Trophoblast cell (in vitro differentiated cells and primary cell): ENCODE measurements at regions not wholly inside any gene's neighbourhood (a gene's known extent, or its start where the extent isn't known, plus 50 kb on each side); places are given as distances from the start of the nearest gene placed in this dataset.

Experiments
- DNase-seq, 2 donors: peaks; one replicate each; pipeline ENCODE4 v3.0.0-alpha.2; 2016
- H2AFZ ChIP-seq: 2 replicates; pipeline ENCODE4 v1.6.1; 2013; ENCODE audit warnings: low read length, moderate library complexity, mild to moderate bottlenecking; ENCODE audit not compliant: insufficient read depth, poor library complexity
- H2AK5ac ChIP-seq: 2 replicates; pipeline ENCODE4 v1.6.1; 2013; ENCODE audit warnings: mild to moderate bottlenecking, low read length
- H2BK120ac ChIP-seq: 2 replicates; pipeline ENCODE4 v1.6.1; 2013; ENCODE audit warnings: low read length, mild to moderate bottlenecking, moderate library complexity; ENCODE audit not compliant: insufficient read depth, poor library complexity
- H2BK12ac ChIP-seq: 2 replicates; pipeline ENCODE4 v1.6.1; 2013; ENCODE audit warnings: mild to moderate bottlenecking, low read length, moderate library complexity
- H2BK5ac ChIP-seq: 2 replicates; pipeline ENCODE4 v1.6.1; 2013; ENCODE audit warnings: low read length, low read depth, moderate library complexity, mild to moderate bottlenecking; ENCODE audit not compliant: poor library complexity
- H3K14ac ChIP-seq: 2 replicates; pipeline ENCODE4 v1.6.1; 2013; ENCODE audit warnings: mild to moderate bottlenecking, low read length
- H3K18ac ChIP-seq: 2 replicates; pipeline ENCODE4 v1.6.1; 2013; ENCODE audit warnings: mild to moderate bottlenecking, low read length
- H3K23ac ChIP-seq: 2 replicates; pipeline ENCODE4 v1.6.1; 2013; ENCODE audit warnings: low read length
- H3K27ac ChIP-seq: 2 replicates; pipeline ENCODE4 v1.5.1; 2013; ENCODE audit warnings: low read depth, mild to moderate bottlenecking, inconsistent platforms, low read length, moderate library complexity
- H3K27me3 ChIP-seq: 2 replicates; pipeline ENCODE4 v1.6.1; 2013; ENCODE audit warnings: inconsistent platforms, mild to moderate bottlenecking, low read length, moderate library complexity; ENCODE audit not compliant: insufficient read depth
- H3K36me3 ChIP-seq, 2 experiments: 1 replicate in 1 of 2; 2 replicates in 1 of 2; pipeline ENCODE4 v1.6.1; 2013; ENCODE audit warnings: low read length in 2 of 2, mild to moderate bottlenecking in 2 of 2, moderate library complexity in 1 of 2; ENCODE audit not compliant: insufficient read depth in 2 of 2, control insufficient read depth in 1 of 2
- H3K4ac ChIP-seq: 2 replicates; pipeline ENCODE4 v1.6.1; 2013; ENCODE audit warnings: low read depth, mild to moderate bottlenecking, low read length, moderate library complexity
- H3K4me1 ChIP-seq, 2 experiments: 1 replicate in 1 of 2; 2 replicates in 1 of 2; pipeline ENCODE4 v1.6.1; 2013; ENCODE audit warnings: low read length in 2 of 2, mild to moderate bottlenecking in 2 of 2, moderate library complexity in 1 of 2; ENCODE audit not compliant: insufficient read depth in 2 of 2, control insufficient read depth in 1 of 2
- H3K4me2 ChIP-seq: 2 replicates; pipeline ENCODE4 v1.6.1; 2013; ENCODE audit warnings: inconsistent platforms, mild to moderate bottlenecking, low read length, moderate library complexity
- H3K4me3 ChIP-seq: 2 replicates; pipeline ENCODE4 v1.5.1; 2013; ENCODE audit warnings: mild to moderate bottlenecking, low read depth, low read length, inconsistent platforms
- H3K79me1 ChIP-seq: one replicate; pipeline ENCODE4 v1.6.1; 2013; ENCODE audit warnings: low read length
- H3K79me2 ChIP-seq: 2 replicates; pipeline ENCODE4 v1.6.1; 2013; ENCODE audit warnings: low read length, mild to moderate bottlenecking; ENCODE audit not compliant: control insufficient read depth, insufficient read depth, poor library complexity
- H3K9ac ChIP-seq: 2 replicates; pipeline ENCODE4 v1.6.1; 2013; ENCODE audit warnings: mild to moderate bottlenecking, low read length
- H3K9me3 ChIP-seq: 2 replicates; pipeline ENCODE4 v1.6.1; 2013; ENCODE audit warnings: low read depth, mild to moderate bottlenecking, control low read depth, inconsistent platforms, low read length; ENCODE audit not compliant: insufficient read depth
- H4K12ac ChIP-seq: 2 replicates; pipeline ENCODE4 v1.6.1; 2013; ENCODE audit warnings: low read depth, mild to moderate bottlenecking, low read length, moderate library complexity
- H4K8ac ChIP-seq: 2 replicates; pipeline ENCODE4 v1.6.1; 2013; ENCODE audit warnings: low read depth, mild to moderate bottlenecking, low read length, moderate library complexity
- H4K91ac ChIP-seq: one replicate; pipeline ENCODE4 v1.6.1; 2013; ENCODE audit warnings: low read depth, mild to moderate bottlenecking, low read length, moderate library complexity
- WGBS: extraction: QIAGEN DNeasy Blood & Tissue Kit; methylation state at CpG from one replicate; pipeline ENCODE4 v1.1.7; 2013; ENCODE audit warnings: missing lambda C conversion rate; ENCODE audit not compliant: insufficient read length, insufficient coverage; ENCODE audit errors: extremely low coverage; 5-methylcytosine and 5-hydroxymethylcytosine counted together

DNA sequence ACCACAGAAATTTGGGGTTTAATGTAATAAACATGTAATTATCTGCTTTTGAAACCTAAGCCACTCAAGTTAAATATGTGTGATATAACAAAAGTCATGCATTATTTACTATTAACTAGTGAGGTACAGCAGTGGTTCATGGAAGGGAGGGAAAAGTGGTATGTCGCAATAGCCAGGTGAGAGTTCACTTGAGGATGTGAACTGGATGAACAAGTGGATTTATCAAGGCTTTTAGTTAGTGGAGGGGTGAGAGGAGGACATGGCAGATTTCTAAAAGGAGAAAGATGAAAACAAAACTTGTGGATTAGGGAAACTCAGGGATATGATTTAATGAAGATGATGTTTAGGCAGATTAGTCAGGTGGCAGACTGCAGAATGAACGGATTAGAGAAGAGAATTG lies 141.3 kb upstream of the NFIB start:
- Histone ChIP-seq H3K4me1 (no peaks in the 10 kb centered on the region), H3K79me2 (no peaks in the 10 kb centered on the region), H4K8ac (no peak overlapping the region), H2AK5ac (no peak overlapping the region), H4K91ac (no peak overlapping the region), H3K9me3 (no peaks in the 10 kb centered on the region), H2BK12ac (no peak overlapping the region), H4K12ac (no peak overlapping the region), H3K79me1 (no peaks in the 10 kb centered on the region), H3K9ac (no peak overlapping the region), H3K4me3 (no peak overlapping the region), H3K14ac (no peak overlapping the region), H3K27ac (no peak overlapping the region), H3K4ac (no peak overlapping the region), H3K4me2 (no peak overlapping the region), H2BK120ac (no peak overlapping the region), H3K36me3 (no peaks in the 10 kb centered on the region), H3K18ac (no peak overlapping the region), H2BK5ac (no peak overlapping the region), H2AFZ (no peak overlapping the region), H3K23ac (no peak overlapping the region), H3K27me3 (no peaks in the 10 kb centered on the region)
- DNase-seq, result no peak
- 100% methylated on average over 1 of the region's 2 CpGs for WGBS

DNA sequence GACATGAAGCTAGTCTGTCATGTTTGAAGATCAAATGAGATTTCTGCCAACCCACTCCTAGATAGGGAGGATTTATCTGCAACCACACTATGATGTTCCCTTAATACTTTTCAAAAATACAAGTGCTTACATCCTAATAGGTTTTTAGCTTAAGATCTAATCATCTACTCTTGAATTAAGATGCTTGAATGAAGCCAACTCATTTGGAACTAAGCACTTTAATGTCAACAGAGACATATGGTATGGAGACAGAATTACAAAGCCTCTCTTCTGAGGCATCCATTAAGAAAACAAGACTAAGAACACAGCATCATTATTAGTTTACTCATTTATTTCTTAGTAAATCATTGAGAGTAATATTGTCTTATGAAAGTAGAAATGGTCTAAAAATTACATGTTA lies 139.3 kb upstream of the NFIB start:
- H3K9me3 ChIP-seq, result no peaks in the 10 kb centered on the region
- no peak overlapping the region for H2AFZ ChIP-seq
- no peak overlapping the region for H2BK5ac ChIP-seq
- no peak overlapping the region for H3K4me2 ChIP-seq
- H3K14ac ChIP-seq, result no peak overlapping the region
- no peaks in the 10 kb centered on the region for H3K4me1 ChIP-seq
- no peak overlapping the region for H3K4me3 ChIP-seq
- no peak overlapping the region for H4K91ac ChIP-seq
- no peaks in the 10 kb centered on the region for H3K36me3 ChIP-seq
- no peaks in the 10 kb centered on the region for H3K79me1 ChIP-seq
- no peak overlapping the region for H4K12ac ChIP-seq
- H3K79me2 ChIP-seq, result no peaks in the 10 kb centered on the region
- no peak overlapping the region for H2BK12ac ChIP-seq
- no peak overlapping the region for H2BK120ac ChIP-seq
- H4K8ac ChIP-seq, result no peak overlapping the region
- DNase-seq, result no peak
- H3K9ac ChIP-seq, result no peak overlapping the region
- H2AK5ac ChIP-seq, result no peak overlapping the region
- no peak overlapping the region for H3K18ac ChIP-seq
- H3K27me3 ChIP-seq, result no peaks in the 10 kb centered on the region
- H3K23ac ChIP-seq, result no peak overlapping the region
- no peak overlapping the region for H3K27ac ChIP-seq
- no peak overlapping the region for H3K4ac ChIP-seq

DNA sequence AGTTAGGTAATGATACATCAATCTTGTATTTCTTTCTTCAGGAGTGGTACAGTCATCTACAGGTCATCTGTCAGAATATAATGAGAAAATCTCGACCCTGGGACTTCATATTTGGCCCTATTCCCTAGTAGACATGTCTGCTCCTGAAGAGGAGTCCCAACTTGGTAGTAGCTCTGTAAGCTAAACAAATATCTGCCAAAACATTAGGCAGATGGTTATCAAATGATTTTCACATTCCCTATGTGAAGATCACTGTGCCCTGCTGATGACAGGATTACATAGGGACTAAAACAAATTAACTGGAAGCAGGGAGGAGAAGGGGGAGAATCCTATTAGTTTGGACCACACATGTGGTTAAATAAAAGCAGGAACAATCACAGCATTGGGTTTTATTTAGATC lies 138.6 kb upstream of the NFIB start:
- H3K4ac ChIP-seq, result no peak overlapping the region
- no peak overlapping the region for H4K91ac ChIP-seq
- no peaks in the 10 kb centered on the region for H3K79me1 ChIP-seq
- no peak overlapping the region for H2BK12ac ChIP-seq
- H3K4me1 ChIP-seq, result no peaks in the 10 kb centered on the region
- peak in 1 of 2 donors; percentile 29 for DNase-seq
- H4K12ac ChIP-seq, result no peak overlapping the region
- no peak overlapping the region for H3K4me2 ChIP-seq
- no peaks in the 10 kb centered on the region for H3K36me3 ChIP-seq
- H3K27ac ChIP-seq, result no peak overlapping the region
- H2AFZ ChIP-seq, result no peak overlapping the region
- H3K27me3 ChIP-seq, result no peaks in the 10 kb centered on the region
- no peak overlapping the region for H2BK5ac ChIP-seq
- H2BK120ac ChIP-seq, result no peak overlapping the region
- no peak overlapping the region for H4K8ac ChIP-seq
- H3K4me3 ChIP-seq, result no peak overlapping the region
- no peak overlapping the region for H3K18ac ChIP-seq
- no peaks in the 10 kb centered on the region for H3K79me2 ChIP-seq
- H3K9me3 ChIP-seq, result no peaks in the 10 kb centered on the region
- H3K14ac ChIP-seq, result no peak overlapping the region
- WGBS, result no CpG with 5 or more reads among the region's 1 CpG
- no peak overlapping the region for H2AK5ac ChIP-seq
- no peak overlapping the region for H3K9ac ChIP-seq
- H3K23ac ChIP-seq, result no peak overlapping the region

DNA sequence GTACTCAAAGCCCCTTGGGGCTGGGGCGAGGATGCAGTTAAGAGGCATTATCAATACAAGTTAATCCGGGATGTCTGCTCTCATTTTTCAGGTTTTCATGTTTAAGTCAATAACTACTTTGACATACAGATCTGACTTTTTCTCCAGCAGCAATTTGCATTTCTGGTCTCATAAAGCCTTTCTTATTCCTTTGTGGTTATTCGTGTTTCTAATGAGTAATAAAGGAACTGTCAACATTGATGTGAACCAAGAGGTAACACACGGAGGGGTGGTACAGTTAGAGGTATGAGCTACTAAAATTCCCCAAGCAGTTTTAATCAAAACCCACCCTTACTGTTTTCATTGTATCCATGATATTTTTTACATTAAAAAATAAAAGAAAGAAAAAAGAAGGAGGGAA lies 138.0 kb upstream of the NFIB start:
- H3K14ac ChIP-seq, result no peak overlapping the region

More for the DNA sequence above, 138.0 kb upstream of the NFIB start:
- H3K27me3 ChIP-seq, result no peaks in the 10 kb centered on the region
- H3K4me1 ChIP-seq, result no peaks in the 10 kb centered on the region
- no peak overlapping the region for H3K9ac ChIP-seq
- whole genome bisulfite sequencing, result no CpG with 5 or more reads among the region's 4 CpGs
- H2AK5ac ChIP-seq, result no peak overlapping the region
- H3K27ac ChIP-seq, result no peak overlapping the region
- no peak overlapping the region for H4K12ac ChIP-seq
- DNase-seq, result no peak
- H3K79me2 ChIP-seq, result no peaks in the 10 kb centered on the region
- no peak overlapping the region for H3K4ac ChIP-seq
- H3K4me3 ChIP-seq, result no peak overlapping the region
- H4K91ac ChIP-seq, result no peak overlapping the region
- no peaks in the 10 kb centered on the region for H3K79me1 ChIP-seq
- H3K23ac ChIP-seq, result no peak overlapping the region
- no peak overlapping the region for H2BK12ac ChIP-seq
- H2BK5ac ChIP-seq, result no peak overlapping the region
- H3K18ac ChIP-seq, result no peak overlapping the region
- no peak overlapping the region for H4K8ac ChIP-seq
- no peak overlapping the region for H3K4me2 ChIP-seq
- H3K9me3 ChIP-seq, result no peaks in the 10 kb centered on the region
- no peaks in the 10 kb centered on the region for H3K36me3 ChIP-seq
- H2AFZ ChIP-seq, result no peak overlapping the region
- no peak overlapping the region for H2BK120ac ChIP-seq
